ENCODE measurements at regions not wholly inside any gene's neighbourhood (a gene's known extent, or its start where the extent isn't known, plus 50 kb on each side); places are given as distances from the start of the nearest gene placed in this dataset.

DNA sequence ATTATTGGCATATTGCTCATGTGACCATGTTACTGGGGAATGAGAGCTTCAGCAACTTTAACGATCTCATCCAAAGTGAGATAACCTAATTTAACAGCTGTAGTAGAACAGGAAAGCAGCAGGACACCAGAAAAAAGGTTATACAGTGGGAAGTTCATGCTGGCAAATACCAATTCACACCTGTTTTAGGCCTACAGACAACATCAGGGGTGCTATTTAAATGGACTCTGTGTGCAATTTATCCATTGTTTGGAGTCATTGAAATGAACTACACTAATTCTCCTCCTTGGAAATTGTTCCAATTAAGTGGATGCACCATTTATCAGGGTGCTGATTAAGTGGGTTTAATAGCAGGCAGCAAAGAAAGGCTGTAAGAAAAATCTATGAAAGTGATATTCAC is 424.4 kb upstream of the LMO3 start:
- Histone ChIP-seq H3K56ac (ENCODE audit: insufficient read length, low read depth, low read length) (no peak overlapping the region), H4K5ac (ENCODE audit: insufficient read length, low read depth, low read length) (no peak overlapping the region), H4K20me1 (ENCODE audit: control insufficient read depth, insufficient read depth, insufficient read length) (no peaks in the 10 kb centered on the region), H3K27ac (ENCODE audit: insufficient read length, low read depth, low read length) (no peak overlapping the region), H3K4ac (ENCODE audit: low read depth, low read length) (no peak overlapping the region), H2BK20ac (ENCODE audit: low read depth, low read length, poor library complexity, severe bottlenecking) (no peak overlapping the region), H3K23me2 (ENCODE audit: insufficient read length, low read depth, low read length, poor library complexity, severe bottlenecking) (no peaks in the 10 kb centered on the region), H4K91ac (ENCODE audit: insufficient read length, low read depth, low read length) (no peak overlapping the region), H2BK120ac (ENCODE audit: low read depth, low read length, poor library complexity, severe bottlenecking) (no peak overlapping the region), H2BK12ac (ENCODE audit: insufficient read length, low read depth, low read length) (no peak overlapping the region), H3K9me3 (ENCODE audit: control insufficient read depth, low read depth, low read length) (no peaks in the 10 kb centered on the region), H3K18ac (ENCODE audit: insufficient read length, low read depth, low read length) (no peak overlapping the region), H2BK15ac (ENCODE audit: low read depth, low read length) (no peak overlapping the region), H3K4me2 (ENCODE audit: insufficient read depth, insufficient read length, low read length) (no peak overlapping the region), H3K14ac (ENCODE audit: insufficient read depth, low read length) (no peak overlapping the region), H2BK5ac (ENCODE audit: insufficient read length, low read length) (no peak overlapping the region), H3K79me2 (ENCODE audit: insufficient read depth, low read length) (no peaks in the 10 kb centered on the region), H3K4me1 (ENCODE audit: insufficient read depth, low read length) (peaks cover 5% of the 10 kb centered on the region), H3K9ac (ENCODE audit: extremely low read depth, insufficient read length, low read length) (no peak overlapping the region), H3K79me1 (ENCODE audit: insufficient read depth, low read depth, low read length, poor library complexity, severe bottlenecking) (no peaks in the 10 kb centered on the region), H3K27me3 (ENCODE audit: insufficient read depth, low read length) (no peaks in the 10 kb centered on the region), H3T11ph (ENCODE audit: low read length) (no peak overlapping the region), H3K23ac (ENCODE audit: insufficient read length, low read depth, low read length) (no peak overlapping the region), H4K8ac (replicated peaks; ENCODE audit: insufficient read length, low read depth, low read length) (no peak overlapping the region), H2AK5ac (ENCODE audit: insufficient read length, low read length) (no peak overlapping the region), H2AFZ (ENCODE audit: low read length) (no peak overlapping the region)
- Mint-ChIP-seq H3K36me3 (ENCODE audit: insufficient read depth in 1 of 3, low read depth in 3 of 3) (no peaks in the 10 kb centered on the region; a peak in 2 of 7 replicates), H3K27me3 (ENCODE audit: low read depth) (no peaks in the 10 kb centered on the region), H3K4me3 (no peak overlapping the region), H3K4me1 (peaks cover 26 to 31% of the 10 kb centered on the region in 2 experiments), H3K9me3 (peaks cover 0 to 5% of the 10 kb centered on the region in 2 experiments; a peak in 2 of 5 replicates), H3K27ac (no peak overlapping the region; a peak in 1 of 7 replicates)
- DNase-seq: no peak
- TF ChIP-seq CTCF (conservative IDR thresholded peaks at IDR 0.05): no peak
- no CpG with 5 or more reads among the region's 1 CpG for WGBS (ENCODE audit: extremely low coverage, insufficient read length, low lambda C conversion rate)
